ENCODE measurements at regions not wholly inside any gene's neighbourhood (a gene's known extent, or its start where the extent isn't known, plus 50 kb on each side); places are given as distances from the start of the nearest gene placed in this dataset.

DNA sequence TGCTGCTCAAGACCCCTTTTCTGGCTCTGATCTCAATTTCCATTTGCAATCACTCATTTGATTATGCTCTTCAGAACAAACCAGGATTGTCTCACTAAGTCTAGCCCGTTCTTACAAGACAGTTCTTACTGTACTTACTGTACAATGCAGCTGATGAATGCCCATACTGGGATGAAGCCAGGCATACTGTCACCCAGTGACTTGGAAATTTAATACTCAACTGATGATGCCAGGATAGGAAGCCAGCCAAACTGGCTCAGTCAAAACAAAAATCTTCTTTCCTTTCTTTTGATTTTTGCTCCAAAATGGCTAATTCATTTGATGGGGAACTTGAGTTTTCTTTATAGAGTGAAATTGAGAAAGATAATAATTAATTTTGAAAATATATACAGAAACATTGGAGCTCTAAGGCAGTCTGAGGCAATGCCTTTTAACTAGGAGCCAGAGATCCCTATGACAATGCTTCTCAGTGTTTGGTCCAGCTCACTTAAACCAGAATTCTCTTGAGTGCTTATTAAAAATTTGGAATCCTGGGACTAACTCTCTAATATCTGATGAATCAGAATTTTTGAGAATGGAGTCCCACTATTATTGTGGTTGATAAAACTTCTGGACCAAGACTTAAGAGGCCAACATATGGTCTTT, 265.6 kb upstream of the THBS1 start:
- ChIA-PET POLR2A (ENCODE audit: low non-redundant PET) (no interaction called here), CTCF (interaction anchor here (0.6 to 1.2 kb wide), 2 partner anchors 11 to 217 kb away, joined by 3 to 5 read pairs; no protein-coding TSS in a partner anchor)
- TF ChIP-seq, protein P1, sequence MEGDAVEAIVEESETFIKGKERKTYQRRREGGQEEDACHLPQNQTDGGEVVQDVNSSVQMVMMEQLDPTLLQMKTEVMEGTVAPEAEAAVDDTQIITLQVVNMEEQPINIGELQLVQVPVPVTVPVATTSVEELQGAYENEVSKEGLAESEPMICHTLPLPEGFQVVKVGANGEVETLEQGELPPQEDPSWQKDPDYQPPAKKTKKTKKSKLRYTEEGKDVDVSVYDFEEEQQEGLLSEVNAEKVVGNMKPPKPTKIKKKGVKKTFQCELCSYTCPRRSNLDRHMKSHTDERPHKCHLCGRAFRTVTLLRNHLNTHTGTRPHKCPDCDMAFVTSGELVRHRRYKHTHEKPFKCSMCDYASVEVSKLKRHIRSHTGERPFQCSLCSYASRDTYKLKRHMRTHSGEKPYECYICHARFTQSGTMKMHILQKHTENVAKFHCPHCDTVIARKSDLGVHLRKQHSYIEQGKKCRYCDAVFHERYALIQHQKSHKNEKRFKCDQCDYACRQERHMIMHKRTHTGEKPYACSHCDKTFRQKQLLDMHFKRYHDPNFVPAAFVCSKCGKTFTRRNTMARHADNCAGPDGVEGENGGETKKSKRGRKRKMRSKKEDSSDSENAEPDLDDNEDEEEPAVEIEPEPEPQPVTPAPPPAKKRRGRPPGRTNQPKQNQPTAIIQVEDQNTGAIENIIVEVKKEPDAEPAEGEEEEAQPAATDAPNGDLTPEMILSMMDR (conservative IDR thresholded peaks at IDR 0.05; ENCODE audit: low read depth): no peak
- H3K27ac ChIP-seq: no peak overlapping the region
- no peak for DNase-seq (ENCODE audit: low spot score)

DNA sequence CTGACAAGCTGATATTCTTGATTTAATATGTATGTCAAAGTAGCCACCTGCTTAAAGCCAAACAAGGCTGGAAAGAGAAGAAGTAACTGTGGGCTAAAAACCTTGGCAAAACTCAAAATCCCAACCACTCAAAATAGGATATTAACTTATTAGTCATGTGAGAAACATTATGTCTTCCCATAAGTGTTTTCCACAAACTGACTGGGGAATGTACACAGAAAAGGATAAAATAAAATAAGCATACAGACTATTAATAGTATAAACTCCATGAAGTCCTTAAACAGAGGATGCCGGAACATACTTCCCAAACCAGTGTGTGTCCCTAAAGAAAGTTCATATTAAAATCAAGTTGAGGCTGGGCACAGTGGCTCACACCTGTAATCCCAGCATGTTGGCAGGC, 263.7 kb upstream of the THBS1 start:
- TF ChIP-seq, protein P1 (conservative IDR thresholded peaks at IDR 0.05; ENCODE audit: low read depth): no peak
- POLR2A ChIA-PET (ENCODE audit: low non-redundant PET): no interaction called here
- CTCF ChIA-PET: no interaction called here
- no peak overlapping the region for H3K27ac ChIP-seq
- DNase-seq (ENCODE audit: low spot score): no peak

DNA sequence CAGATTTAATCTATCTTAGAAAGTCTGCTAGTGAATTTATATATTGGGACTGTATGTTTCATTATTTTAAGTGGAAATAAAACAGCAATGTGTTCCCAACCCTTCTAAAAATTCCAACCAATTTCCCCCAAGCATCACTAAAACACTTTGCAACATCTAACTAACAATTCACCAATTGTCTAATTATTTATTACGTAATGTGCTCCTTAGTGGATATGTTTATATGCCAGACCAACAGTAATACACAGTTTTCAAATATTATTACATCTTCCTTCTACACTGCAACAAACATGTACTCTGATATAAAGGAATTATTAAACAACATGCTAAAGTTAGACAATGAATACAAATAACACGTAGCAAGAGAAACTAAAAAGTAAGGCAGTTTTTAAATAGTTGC, 262.6 kb upstream of the THBS1 start:
- no peak for DNase-seq (ENCODE audit: low spot score)
- TF ChIP-seq, protein P1 (conservative IDR thresholded peaks at IDR 0.05; ENCODE audit: low read depth): no peak

DNA sequence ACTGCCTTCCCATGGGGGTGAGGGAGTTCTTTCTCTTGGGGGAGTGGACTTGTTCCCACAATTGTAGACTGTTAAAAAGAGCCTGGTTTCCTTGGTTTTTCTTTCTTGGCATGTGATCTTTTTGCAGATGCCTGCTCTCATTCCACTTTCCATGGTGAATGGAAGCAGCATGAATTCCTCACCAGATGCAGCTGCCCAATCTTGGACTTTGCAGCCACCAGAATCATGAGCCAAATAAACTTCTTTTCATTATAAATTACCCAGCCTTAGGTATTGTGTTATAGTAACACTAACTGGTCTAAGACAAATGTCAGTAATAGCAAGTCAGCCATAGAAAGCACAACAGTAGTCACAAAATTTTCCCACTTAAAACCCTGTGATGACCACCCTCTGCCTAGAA, 260.5 kb upstream of the THBS1 start:
- POLR2A ChIA-PET (ENCODE audit: low non-redundant PET): no interaction called here
- TF ChIP-seq, protein P1 (conservative IDR thresholded peaks at IDR 0.05; ENCODE audit: low read depth): no peak
- DNase-seq (ENCODE audit: low spot score): no peak
- CTCF ChIA-PET: no interaction called here
- no peak overlapping the region for H3K27ac ChIP-seq

More for the DNA sequence above, 262.6 kb upstream of the THBS1 start:
- CTCF ChIA-PET: no interaction called here
- POLR2A ChIA-PET (ENCODE audit: low non-redundant PET): no interaction called here
- H3K27ac ChIP-seq: no peak overlapping the region

DNA sequence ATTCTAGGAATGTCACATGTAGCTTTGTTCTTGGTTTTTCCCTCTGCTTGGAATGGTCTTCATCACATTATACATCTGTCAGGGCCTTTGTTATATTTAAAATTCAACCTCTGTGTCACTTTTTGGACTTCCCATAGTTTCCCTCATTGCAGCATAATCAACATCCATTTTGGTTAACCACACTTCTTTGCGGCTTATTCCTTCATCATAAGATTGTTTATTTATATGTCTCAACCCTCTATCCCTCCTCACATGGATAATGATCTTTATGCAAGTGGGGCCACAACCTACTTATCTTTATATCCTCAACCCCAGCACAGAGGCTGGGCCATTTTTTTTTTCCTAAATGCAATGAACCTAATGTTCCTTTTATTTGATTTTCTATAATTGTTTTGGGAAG, 260.0 kb upstream of the THBS1 start:
- H3K27ac ChIP-seq: no peak overlapping the region
- ChIA-PET POLR2A (ENCODE audit: low non-redundant PET) (no interaction called here), CTCF (no interaction called here)
- no peak for DNase-seq (ENCODE audit: low spot score)
- TF ChIP-seq, protein P1 (conservative IDR thresholded peaks at IDR 0.05; ENCODE audit: low read depth): no peak

DNA sequence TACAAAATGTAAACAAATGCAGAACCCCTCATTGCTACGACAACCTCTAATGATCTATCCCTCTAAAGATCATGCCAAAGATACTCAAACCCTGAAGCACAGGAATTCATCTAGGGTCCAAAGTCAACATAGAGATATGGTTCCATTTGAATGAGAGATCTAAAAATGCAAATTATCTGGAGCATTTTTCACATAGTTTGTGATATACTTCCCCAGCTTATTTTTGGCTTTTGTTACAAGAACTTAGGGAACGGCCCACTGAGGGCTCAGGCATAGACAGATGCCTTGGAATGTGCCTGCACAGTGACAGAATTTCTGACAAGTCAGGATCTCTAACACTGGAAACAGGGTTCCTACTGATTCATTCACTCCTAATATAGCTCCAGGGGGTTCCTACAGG, 258.9 kb upstream of the THBS1 start:
- CTCF ChIA-PET: no interaction called here
- POLR2A ChIA-PET (ENCODE audit: low non-redundant PET): no interaction called here
- no peak for DNase-seq (ENCODE audit: low spot score)

More for the DNA sequence above, 258.9 kb upstream of the THBS1 start:
- TF ChIP-seq, protein P1 (conservative IDR thresholded peaks at IDR 0.05; ENCODE audit: low read depth): no peak
- H3K27ac ChIP-seq: no peak overlapping the region

All from RWPE1 (cell line).